Esophagus (tissue), 2 donors: ENCODE measurements at regions not wholly inside any gene's neighbourhood (a gene's known extent, or its start where the extent isn't known, plus 50 kb on each side); places are given as distances from the start of the nearest gene placed in this dataset.

Experiments
- H3K27ac ChIP-seq, 2 donors: one replicate each; pipeline ENCODE4 v1.5.1; 2013; ENCODE audit warnings: low read depth in 2 of 2, mild to moderate bottlenecking in 2 of 2, inconsistent platforms in 1 of 2, low read length in 1 of 2, moderate library complexity in 1 of 2
- H3K27me3 ChIP-seq, 2 donors: one replicate each; pipeline ENCODE4 v1.6.1; 2013; ENCODE audit warnings: low read length in 2 of 2, control low read depth in 1 of 2, mild to moderate bottlenecking in 1 of 2; ENCODE audit not compliant: insufficient read depth in 2 of 2, control insufficient read depth in 1 of 2
- H3K36me3 ChIP-seq, 2 donors: one replicate each; pipeline ENCODE4 v1.6.1; 2013; ENCODE audit warnings: low read length in 1 of 2; ENCODE audit not compliant: control insufficient read depth in 2 of 2, insufficient read depth in 2 of 2
- H3K4me1 ChIP-seq, 2 donors: one replicate each; pipeline ENCODE4 v1.6.1; 2013; ENCODE audit warnings: low read length in 1 of 2; ENCODE audit not compliant: control insufficient read depth in 2 of 2, insufficient read depth in 2 of 2
- H3K4me3 ChIP-seq, 2 donors: one replicate each; pipeline ENCODE4 v1.5.1; 2013; ENCODE audit warnings: low read length in 2 of 2, mild to moderate bottlenecking in 2 of 2, low read depth in 1 of 2, moderate library complexity in 1 of 2
- H3K9me3 ChIP-seq, 2 donors: one replicate each; pipeline ENCODE4 v1.6.1; 2013; ENCODE audit warnings: mild to moderate bottlenecking in 2 of 2, low read depth in 1 of 2, low read length in 1 of 2, moderate library complexity in 1 of 2; ENCODE audit not compliant: control insufficient read depth in 2 of 2, insufficient read depth in 1 of 2
- WGBS, 2 donors: extraction: QIAGEN DNeasy Blood & Tissue Kit; methylation state at CpG; one replicate each; pipeline ENCODE4 v1.1.7; 2013; 5-methylcytosine and 5-hydroxymethylcytosine counted together
- donor health status: healthy with polysubstance abuse.
- donor health status: Bipolar disorder and iron deficiency.

DNA sequence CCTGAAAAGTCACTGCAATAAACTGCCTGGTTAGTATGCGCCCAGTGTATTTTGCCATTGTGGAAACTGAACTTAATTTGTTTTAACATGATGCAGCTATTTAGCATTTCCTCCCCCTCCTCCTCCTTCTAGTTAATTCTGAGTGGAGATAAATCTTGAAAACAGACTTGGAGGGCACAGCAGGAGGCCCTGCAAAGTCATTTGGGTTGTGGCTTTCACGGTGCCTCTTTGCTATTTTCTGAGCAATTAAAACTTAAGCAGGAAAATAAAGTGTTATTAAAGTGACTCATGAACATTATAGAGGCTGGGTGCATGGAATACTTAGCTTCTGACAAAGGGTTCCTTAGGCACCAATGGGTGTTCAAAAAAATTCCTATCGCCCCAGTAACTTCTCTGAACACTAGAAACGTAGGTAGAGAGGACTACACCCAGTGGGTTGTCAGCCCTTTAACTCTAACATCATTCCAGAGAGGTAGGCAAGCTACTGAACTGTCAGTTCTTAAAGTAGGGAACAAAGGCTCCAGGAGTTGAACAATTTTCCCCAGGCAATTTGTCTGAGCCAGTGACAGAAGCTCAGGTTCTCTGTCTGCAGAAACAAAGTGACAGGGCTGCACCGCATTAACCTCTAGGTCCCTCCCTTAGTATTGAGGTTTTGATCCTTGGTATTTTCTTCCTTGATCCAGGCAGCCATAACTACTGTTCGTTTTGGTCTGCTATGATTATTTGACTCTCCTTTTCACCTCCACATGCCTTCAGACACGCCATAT lies 158.3 kb upstream of the KIT start:
- H3K9me3 ChIP-seq, result no peaks in the 10 kb centered on the region
- WGBS, 2 donors, result 50 to 62% methylated on average over 7 of the region's 7 CpGs
- H3K4me3 ChIP-seq, result no peak overlapping the region
- peaks cover 0 to 4% of the 10 kb centered on the region in 2 donors for H3K4me1 ChIP-seq
- no peaks in the 10 kb centered on the region for H3K36me3 ChIP-seq
- no peak overlapping the region for H3K27ac ChIP-seq
- H3K27me3 ChIP-seq, result no peaks in the 10 kb centered on the region

- peaks cover 0 to 2% of the 10 kb centered on the region in 2 donors for H3K9me3 ChIP-seq
- H3K27ac ChIP-seq, result no peak overlapping the region
- no peaks in the 10 kb centered on the region for H3K4me1 ChIP-seq
- H3K27me3 ChIP-seq, result no peaks in the 10 kb centered on the region
- H3K36me3 ChIP-seq, result no peaks in the 10 kb centered on the region
- no peak overlapping the region for H3K4me3 ChIP-seq
Observed at GRCh38 chr4:54505362-54505761, 152.4 kb upstream of the KIT start.

GRCh38 chr4:54505996-54506395 lies 151.8 kb upstream of the KIT start:
- WGBS, 2 donors, result 91 to 92% methylated on average over 7 of the region's 7 CpGs
- Histone ChIP-seq H3K36me3 (no peaks in the 10 kb centered on the region), H3K27me3 (no peaks in the 10 kb centered on the region), H3K9me3 (peaks cover 0 to 2% of the 10 kb centered on the region in 2 donors), H3K4me3 (no peak overlapping the region), H3K4me1 (no peaks in the 10 kb centered on the region), H3K27ac (no peak overlapping the region)

DNA sequence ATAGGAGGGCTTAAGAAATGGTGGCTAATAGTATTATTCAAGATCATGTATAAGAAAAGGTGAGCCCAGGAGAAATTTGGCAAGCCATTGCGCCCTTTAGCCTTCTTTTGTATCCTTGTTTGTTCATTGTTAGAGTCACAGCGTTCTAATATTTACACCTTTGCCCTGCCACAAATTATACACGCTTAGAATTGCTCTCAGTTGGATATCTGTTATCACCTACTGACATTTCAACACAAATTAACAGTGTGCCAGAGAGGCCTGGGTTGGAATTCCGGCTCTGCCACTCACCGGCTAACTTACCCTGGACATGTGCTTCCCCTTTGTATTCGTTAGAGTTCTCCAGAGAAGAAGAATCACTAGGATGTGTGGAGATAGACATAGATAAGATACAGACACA lies 148.7 kb upstream of the KIT start:
- Histone ChIP-seq H3K27ac (no peak overlapping the region), H3K27me3 (no peaks in the 10 kb centered on the region), H3K9me3 (peaks cover 0 to 2% of the 10 kb centered on the region in 2 donors), H3K4me1 (peaks cover 0 to 1% of the 10 kb centered on the region in 2 donors), H3K36me3 (no peaks in the 10 kb centered on the region), H3K4me3 (no peak overlapping the region)
- WGBS, 2 donors, result 65 to 71% methylated on average over 6 of the region's 6 CpGs

DNA sequence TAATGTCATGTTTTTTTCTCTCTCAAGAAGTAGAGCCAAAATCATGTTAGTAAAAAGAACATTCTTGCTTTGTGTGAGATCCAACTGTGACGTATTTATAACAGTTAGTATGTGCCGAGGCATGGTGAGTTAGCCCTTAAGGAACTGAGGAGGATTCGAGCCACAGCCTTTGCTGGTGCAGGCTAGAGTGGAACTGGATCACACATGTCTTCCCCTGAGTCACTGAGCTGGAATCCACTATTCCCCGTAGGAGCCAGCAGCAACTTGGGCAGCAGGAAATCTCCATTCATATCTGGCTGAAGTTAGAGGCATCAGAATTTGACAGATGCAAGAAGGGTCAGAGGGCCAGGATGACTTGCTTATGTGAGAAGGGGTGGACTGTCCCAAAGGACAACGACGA lies 144.6 kb upstream of the KIT start:
- Histone ChIP-seq H3K4me3 (no peak overlapping the region), H3K36me3 (no peaks in the 10 kb centered on the region), H3K27me3 (no peaks in the 10 kb centered on the region), H3K27ac (no peak overlapping the region), H3K9me3 (no peaks in the 10 kb centered on the region), H3K4me1 (peaks cover 0 to 1% of the 10 kb centered on the region in 2 donors)
- 29 to 51% methylated on average over 6 of the region's 6 CpGs for WGBS, 2 donors

- no peak overlapping the region for H3K27ac ChIP-seq
- H3K4me1 ChIP-seq, result peaks cover 0 to 1% of the 10 kb centered on the region in 2 donors
- H3K36me3 ChIP-seq, result no peaks in the 10 kb centered on the region
- no peaks in the 10 kb centered on the region for H3K9me3 ChIP-seq
- no peaks in the 10 kb centered on the region for H3K27me3 ChIP-seq
- no peak overlapping the region for H3K4me3 ChIP-seq
Observed at GRCh38 chr4:54513741-54514140, 144.0 kb upstream of the KIT start.

DNA sequence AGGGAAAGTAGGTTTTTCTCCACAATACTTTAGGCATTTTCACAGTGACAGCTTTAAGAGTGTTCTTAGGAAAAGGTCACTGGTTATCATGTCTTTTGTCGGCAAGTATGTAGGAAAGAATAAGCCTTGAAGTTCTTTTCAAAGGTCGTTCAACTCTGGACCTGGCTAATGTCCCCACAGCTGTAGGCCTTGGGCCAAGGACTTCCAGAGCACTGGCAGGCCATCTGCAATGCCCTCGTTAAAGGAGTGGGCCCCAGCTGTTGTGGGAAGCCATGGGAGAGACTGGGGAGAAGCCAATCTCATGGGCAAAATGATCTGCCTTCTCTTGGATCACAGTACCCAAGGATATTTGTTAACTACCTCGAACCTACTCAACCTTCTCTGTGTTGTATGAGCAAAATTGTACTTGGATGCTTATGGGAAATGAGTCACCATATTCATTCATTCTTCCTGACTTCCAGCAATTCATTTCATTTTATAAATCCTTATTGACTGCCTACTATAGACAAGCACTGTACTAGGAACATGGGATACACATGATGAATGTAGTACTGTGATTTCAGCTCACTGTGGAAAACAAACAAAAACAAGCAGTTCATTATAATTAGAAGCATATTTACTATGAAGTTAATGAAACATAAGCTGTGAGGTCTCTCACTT lies 141.1 kb upstream of the KIT start:
- Histone ChIP-seq H3K4me1 (peaks cover 0 to 1% of the 10 kb centered on the region in 2 donors), H3K4me3 (no peak overlapping the region), H3K27ac (no peak overlapping the region), H3K27me3 (no peaks in the 10 kb centered on the region), H3K9me3 (no peaks in the 10 kb centered on the region), H3K36me3 (no peaks in the 10 kb centered on the region)
- WGBS, 2 donors, result 35 to 48% methylated on average over 4 of the region's 4 CpGs

GRCh38 chr4:54517781-54518444 lies 139.8 kb upstream of the KIT start:
- Histone ChIP-seq H3K4me1 (no peaks in the 10 kb centered on the region), H3K4me3 (no peak overlapping the region), H3K9me3 (no peaks in the 10 kb centered on the region), H3K27ac (no peak overlapping the region), H3K27me3 (no peaks in the 10 kb centered on the region), H3K36me3 (no peaks in the 10 kb centered on the region)
- WGBS, 2 donors, result 80 to 92% methylated on average over 3 of the region's 3 CpGs

DNA sequence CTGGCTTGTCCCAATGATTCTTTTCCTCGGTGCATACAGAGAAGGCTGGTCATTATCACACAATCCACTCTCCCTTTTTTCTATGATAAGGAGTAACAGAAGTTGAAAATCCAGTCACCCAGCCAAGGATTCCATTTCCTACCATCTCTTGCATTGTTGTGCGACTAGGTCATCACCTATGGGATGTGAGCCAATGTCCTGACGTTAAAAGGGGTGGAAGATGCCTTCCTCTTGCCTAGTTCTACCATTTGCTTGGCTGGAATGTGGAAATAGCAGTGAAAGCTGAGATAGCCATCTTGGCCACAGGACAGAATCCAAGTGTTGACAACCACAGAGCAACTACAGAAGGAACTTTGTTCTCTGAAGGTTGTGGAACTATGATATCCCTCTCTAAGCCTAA lies 132.2 kb upstream of the KIT start:
- no peaks in the 10 kb centered on the region for H3K9me3 ChIP-seq
- no peak overlapping the region for H3K4me3 ChIP-seq
- H3K36me3 ChIP-seq, result no peaks in the 10 kb centered on the region
- H3K4me1 ChIP-seq, result peaks cover 0 to 3% of the 10 kb centered on the region in 2 donors
- H3K27me3 ChIP-seq, result no peaks in the 10 kb centered on the region
- WGBS, 2 donors, result 50 to 52% methylated on average over 3 of the region's 3 CpGs
- no peak overlapping the region for H3K27ac ChIP-seq
